Kidney epithelial cell (primary cell): ENCODE measurements at regions not wholly inside any gene's neighbourhood (a gene's known extent, or its start where the extent isn't known, plus 50 kb on each side); places are given as distances from the start of the nearest gene placed in this dataset.

Source experiments
- DNase-seq: peaks from one replicate; pipeline ENCODE4 v3.0.0-alpha.2; 2010; ENCODE audit warnings: low read depth
- H3K27me3 ChIP-seq: 2 replicates; pipeline ENCODE4 v1.6.0; 2011; ENCODE audit warnings: low read length; ENCODE audit not compliant: control insufficient read depth, insufficient read depth
- H3K36me3 ChIP-seq: 2 replicates; pipeline ENCODE4 v1.5.1; 2011; ENCODE audit warnings: low read length; ENCODE audit not compliant: control insufficient read depth, insufficient read depth
- H3K4me3 ChIP-seq: 2 replicates; pipeline ENCODE4 v1.5.1; 2011; ENCODE audit warnings: low read depth, mild to moderate bottlenecking, control low read depth, low read length
- TF ChIP-seq, protein P1 (sequence below): IDR thresholded peaks from 2 replicates; pipeline ENCODE4 v1.5.1; 2011; ENCODE audit warnings: mild to moderate bottlenecking, moderate library complexity, low read length, control low read depth, inconsistent platforms; ENCODE audit not compliant: insufficient read depth, poor library complexity, severe bottlenecking

DNA sequence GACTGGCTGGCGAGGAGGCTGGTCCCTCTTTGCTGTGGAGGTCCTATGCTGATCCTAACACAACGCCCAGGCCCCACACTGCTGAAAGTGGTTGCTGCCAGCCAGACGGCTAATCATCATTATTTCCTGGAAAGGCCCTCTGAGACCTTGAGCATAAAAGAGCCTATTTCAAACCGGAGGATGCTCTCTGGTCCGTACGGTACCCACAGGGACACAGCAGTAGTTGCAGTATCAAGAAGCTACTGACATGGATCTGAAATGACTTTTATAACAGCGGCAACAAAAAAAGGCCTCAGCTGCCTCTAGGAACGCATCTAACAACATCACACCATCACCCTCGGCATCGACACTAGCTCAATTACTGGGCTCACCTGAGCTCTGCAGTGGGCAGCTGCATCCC is 59.1 kb upstream of the FOXB1 start:
- no peaks in the 10 kb centered on the region for H3K36me3 ChIP-seq
- TF ChIP-seq, protein P1, sequence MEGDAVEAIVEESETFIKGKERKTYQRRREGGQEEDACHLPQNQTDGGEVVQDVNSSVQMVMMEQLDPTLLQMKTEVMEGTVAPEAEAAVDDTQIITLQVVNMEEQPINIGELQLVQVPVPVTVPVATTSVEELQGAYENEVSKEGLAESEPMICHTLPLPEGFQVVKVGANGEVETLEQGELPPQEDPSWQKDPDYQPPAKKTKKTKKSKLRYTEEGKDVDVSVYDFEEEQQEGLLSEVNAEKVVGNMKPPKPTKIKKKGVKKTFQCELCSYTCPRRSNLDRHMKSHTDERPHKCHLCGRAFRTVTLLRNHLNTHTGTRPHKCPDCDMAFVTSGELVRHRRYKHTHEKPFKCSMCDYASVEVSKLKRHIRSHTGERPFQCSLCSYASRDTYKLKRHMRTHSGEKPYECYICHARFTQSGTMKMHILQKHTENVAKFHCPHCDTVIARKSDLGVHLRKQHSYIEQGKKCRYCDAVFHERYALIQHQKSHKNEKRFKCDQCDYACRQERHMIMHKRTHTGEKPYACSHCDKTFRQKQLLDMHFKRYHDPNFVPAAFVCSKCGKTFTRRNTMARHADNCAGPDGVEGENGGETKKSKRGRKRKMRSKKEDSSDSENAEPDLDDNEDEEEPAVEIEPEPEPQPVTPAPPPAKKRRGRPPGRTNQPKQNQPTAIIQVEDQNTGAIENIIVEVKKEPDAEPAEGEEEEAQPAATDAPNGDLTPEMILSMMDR = no peak
- no peak overlapping the region for H3K4me3 ChIP-seq
- DNase-seq = no peak
- no peaks in the 10 kb centered on the region for H3K27me3 ChIP-seq

DNA sequence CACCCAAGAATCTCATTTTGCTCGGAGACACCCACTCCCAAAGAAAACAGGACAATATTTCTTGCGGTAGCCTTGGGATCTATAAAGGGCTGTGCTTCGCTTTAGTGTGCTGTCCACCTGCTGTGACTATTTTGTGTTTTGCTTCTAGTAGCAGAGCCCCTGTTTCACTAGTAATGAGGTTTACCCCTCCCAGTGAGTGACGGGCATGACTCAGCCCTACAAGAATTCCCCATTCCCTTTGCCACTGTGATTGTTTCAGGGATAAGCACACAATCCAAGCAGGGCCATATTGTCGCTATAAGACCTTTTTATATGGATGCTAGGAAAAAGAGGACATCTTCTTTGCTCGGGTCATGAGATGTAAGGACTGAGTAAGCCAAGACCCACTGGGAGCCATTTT is 62.5 kb upstream of the FOXB1 start:
- TF ChIP-seq, protein P1 = no peak
- no peak for DNase-seq

DNA sequence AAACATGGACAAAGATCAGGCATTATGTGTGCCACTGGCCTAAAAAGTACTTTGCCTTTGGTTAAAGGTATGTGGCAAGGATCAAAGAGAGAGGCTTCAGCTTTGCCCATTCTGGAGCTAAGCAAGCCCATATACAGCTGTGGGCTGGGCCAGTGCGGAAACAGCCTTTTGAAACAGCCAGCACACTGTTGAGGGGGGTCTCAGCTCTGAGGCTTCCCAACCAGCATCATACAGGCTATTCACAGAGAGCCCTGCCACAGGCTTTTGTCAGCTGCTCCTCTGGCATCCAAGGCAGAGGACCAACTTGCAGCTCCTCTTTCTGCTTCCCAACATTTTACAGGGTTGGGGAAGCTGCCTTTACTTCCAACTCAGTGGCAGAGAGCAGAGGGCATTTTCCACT is 63.2 kb upstream of the FOXB1 start:
- DNase-seq = no peak
- no peaks in the 10 kb centered on the region for H3K27me3 ChIP-seq
- no peak overlapping the region for H3K4me3 ChIP-seq
- H3K36me3 ChIP-seq = no peaks in the 10 kb centered on the region
- TF ChIP-seq, protein P1 = no peak

More for the DNA sequence above, 62.5 kb upstream of the FOXB1 start:
- no peak overlapping the region for H3K4me3 ChIP-seq
- no peaks in the 10 kb centered on the region for H3K36me3 ChIP-seq
- H3K27me3 ChIP-seq = no peaks in the 10 kb centered on the region

DNA sequence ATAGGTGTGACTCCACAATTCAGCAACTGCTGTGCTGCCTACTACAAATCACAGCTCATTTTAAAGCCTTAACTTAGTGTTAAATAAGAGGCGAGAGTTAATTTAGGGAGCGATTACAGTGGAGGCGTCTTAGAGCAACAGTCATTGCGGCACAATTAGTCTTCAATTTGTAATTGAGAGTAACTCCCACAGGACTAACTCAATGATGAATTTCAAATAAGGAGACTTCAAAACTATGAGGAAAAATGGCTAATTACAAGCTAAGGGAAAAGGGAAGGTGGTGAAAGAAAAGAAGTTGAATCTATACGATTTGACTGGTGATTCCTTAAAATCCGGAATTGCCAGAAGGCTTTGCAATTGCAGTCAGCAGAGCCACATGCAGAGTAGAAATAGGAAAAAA is 63.7 kb upstream of the FOXB1 start:
- TF ChIP-seq, protein P1 = no peak
- no peaks in the 10 kb centered on the region for H3K36me3 ChIP-seq
- H3K4me3 ChIP-seq = no peak overlapping the region
- no peaks in the 10 kb centered on the region for H3K27me3 ChIP-seq
- DNase-seq = no peak

DNA sequence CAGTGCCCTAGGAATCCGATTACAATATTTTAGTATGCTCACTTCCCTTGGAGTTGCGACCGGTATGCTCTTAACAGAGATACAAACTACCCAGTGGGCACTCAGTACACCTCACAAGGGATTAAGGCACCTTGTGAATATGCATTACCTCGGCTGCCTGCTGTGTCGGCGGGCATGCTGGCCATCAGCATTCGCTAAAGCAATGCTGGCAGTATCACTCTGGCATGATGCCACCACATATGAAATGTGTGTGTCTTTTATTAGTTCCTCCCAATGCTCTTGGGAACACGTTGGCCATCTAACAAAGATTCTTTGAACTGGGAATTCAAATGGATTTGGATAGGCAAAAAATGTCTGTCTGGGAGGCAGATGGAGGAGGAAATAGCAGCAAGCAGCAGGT is 67.4 kb upstream of the FOXB1 start:
- Histone ChIP-seq H3K27me3 (no peaks in the 10 kb centered on the region), H3K36me3 (no peaks in the 10 kb centered on the region), H3K4me3 (no peak overlapping the region)
- no peak for DNase-seq
- TF ChIP-seq, protein P1 = no peak

DNA sequence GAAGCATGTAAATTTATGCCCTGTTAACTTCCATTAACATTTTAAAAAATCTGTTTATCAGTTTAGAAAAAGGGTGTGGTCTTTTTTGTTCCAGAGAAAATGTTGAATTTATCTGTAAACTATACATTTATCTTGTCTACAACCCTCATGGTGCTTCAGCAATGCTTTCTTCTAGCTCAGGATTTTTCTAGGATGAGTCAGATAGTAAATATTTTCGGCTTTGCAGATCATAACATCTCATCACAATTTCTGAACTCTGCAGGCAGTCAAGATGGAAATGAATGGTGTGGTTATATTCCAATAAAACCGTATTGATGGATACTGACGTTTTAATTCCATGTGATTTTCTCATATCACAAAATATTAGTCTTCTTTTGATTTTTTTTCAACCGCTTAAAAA is 70.5 kb upstream of the FOXB1 start:
- Histone ChIP-seq H3K4me3 (no peak overlapping the region), H3K27me3 (no peaks in the 10 kb centered on the region), H3K36me3 (no peaks in the 10 kb centered on the region)
- DNase-seq = no peak
- TF ChIP-seq, protein P1 = no peak
